ENCODE measurements at regions not wholly inside any gene's neighbourhood (a gene's known extent, or its start where the extent isn't known, plus 50 kb on each side); places are given as distances from the start of the nearest gene placed in this dataset.

DNA sequence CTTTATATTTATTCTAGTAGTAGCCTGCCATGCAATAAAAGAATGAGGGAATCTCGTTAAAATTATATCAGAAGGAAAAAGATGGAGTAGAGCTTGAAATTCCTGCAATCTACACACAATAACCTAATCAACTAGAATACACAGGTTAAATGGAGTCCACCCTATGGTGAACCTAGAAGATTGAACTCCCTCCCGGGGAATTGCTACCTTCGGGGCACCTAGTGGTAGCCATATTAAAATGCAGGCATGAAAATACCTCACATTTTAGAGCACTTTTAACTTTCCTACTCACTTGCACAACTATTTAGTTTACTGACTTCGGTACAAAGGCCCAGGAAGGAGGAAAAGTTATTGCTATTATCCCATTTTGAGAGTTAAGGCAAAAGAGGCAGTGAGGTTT lies 174.5 kb downstream of the SS18 start:
- no peak overlapping the region for H3K9ac ChIP-seq (ENCODE audit: low read length)
- no peaks in the 10 kb centered on the region for H3K4me1 ChIP-seq (ENCODE audit: insufficient read depth, low read length)
- no peaks in the 10 kb centered on the region for H4K20me1 ChIP-seq (ENCODE audit: low read length)
- H3K79me2 ChIP-seq (ENCODE audit: low read length), result no peaks in the 10 kb centered on the region
- H3K4me3 ChIP-seq (ENCODE audit: low read length), result no peak overlapping the region
- no peaks in the 10 kb centered on the region for H3F3A ChIP-seq (ENCODE audit: low read length, unreplicated experiment)
- ChIA-PET POLR2A (ENCODE audit: unreplicated experiment) (no interaction called here), CTCF (no interaction called here)
- H3K27me3 ChIP-seq (ENCODE audit: low read length), result peaks cover 61% of the 10 kb centered on the region
- no peak overlapping the region for H3K4me2 ChIP-seq (ENCODE audit: low read length)
- no peak for TF ChIP-seq EZH2 (IDR thresholded peaks at IDR 0.05; ENCODE audit: low read length, unreplicated experiment)
- no peak for TF ChIP-seq EZH2phosphoT487 (IDR thresholded peaks at IDR 0.05; ENCODE audit: borderline replicate concordance, low read length)
- TF ChIP-seq, protein P1, sequence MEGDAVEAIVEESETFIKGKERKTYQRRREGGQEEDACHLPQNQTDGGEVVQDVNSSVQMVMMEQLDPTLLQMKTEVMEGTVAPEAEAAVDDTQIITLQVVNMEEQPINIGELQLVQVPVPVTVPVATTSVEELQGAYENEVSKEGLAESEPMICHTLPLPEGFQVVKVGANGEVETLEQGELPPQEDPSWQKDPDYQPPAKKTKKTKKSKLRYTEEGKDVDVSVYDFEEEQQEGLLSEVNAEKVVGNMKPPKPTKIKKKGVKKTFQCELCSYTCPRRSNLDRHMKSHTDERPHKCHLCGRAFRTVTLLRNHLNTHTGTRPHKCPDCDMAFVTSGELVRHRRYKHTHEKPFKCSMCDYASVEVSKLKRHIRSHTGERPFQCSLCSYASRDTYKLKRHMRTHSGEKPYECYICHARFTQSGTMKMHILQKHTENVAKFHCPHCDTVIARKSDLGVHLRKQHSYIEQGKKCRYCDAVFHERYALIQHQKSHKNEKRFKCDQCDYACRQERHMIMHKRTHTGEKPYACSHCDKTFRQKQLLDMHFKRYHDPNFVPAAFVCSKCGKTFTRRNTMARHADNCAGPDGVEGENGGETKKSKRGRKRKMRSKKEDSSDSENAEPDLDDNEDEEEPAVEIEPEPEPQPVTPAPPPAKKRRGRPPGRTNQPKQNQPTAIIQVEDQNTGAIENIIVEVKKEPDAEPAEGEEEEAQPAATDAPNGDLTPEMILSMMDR (conservative IDR thresholded peaks at IDR 0.05; ENCODE audit: low read depth, low read length), result peak; percentile 40
- intact Hi-C loops (cut with micrococcal nuclease), result no loop called here
- no peak overlapping the region for H3K27ac ChIP-seq (ENCODE audit: low read length)
- H3K36me3 ChIP-seq (ENCODE audit: low read depth, low read length), result no peaks in the 10 kb centered on the region
- peak; percentile 5 for DNase-seq
- no peaks in the 10 kb centered on the region for H3K9me3 ChIP-seq (ENCODE audit: low read length)
- no TSS peak for BruUV-seq (replicated peaks)
- H3K9me2 ChIP-seq (replicated peaks; ENCODE audit: low read length), result no peaks in the 10 kb centered on the region
- no peak overlapping the region for H2AFZ ChIP-seq (ENCODE audit: low read length)
- ATAC-seq, result no peak

DNA sequence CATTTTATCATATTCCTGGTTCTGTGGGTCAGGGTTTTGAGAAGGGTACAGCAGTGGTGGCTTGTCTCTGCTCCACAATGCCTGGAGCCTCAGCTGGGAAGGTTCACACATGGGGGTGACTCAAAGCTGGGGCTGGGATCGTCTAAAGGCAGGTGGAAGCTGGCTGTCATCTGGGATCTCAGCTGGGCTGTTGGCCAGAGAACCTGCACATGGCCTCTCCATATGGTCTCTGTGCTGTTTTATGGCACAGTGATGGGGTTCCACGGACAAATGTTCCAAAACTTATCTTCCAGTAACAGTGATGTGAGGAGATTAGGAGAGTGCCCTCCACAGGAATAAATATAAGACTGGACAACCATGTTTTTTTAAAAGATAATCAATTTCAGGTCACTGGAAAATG lies 191.4 kb downstream of the SS18 start:
- no peak overlapping the region for H3K9ac ChIP-seq (ENCODE audit: low read length)
- intact Hi-C loops (cut with micrococcal nuclease), result no loop called here
- ATAC-seq, result no peak
- TF ChIP-seq EZH2phosphoT487 (IDR thresholded peaks at IDR 0.05; ENCODE audit: borderline replicate concordance, low read length) (no peak), EZH2 (IDR thresholded peaks at IDR 0.05; ENCODE audit: low read length, unreplicated experiment) (no peak)
- TF ChIP-seq, protein P1 (conservative IDR thresholded peaks at IDR 0.05; ENCODE audit: low read depth, low read length), result no peak
- ChIA-PET CTCF (no interaction called here), POLR2A (ENCODE audit: unreplicated experiment) (no interaction called here)
- no peak overlapping the region for H3K4me2 ChIP-seq (ENCODE audit: low read length)
- no TSS peak for BruUV-seq (replicated peaks)
- no peaks in the 10 kb centered on the region for H4K20me1 ChIP-seq (ENCODE audit: low read length)
- peaks cover 31% of the 10 kb centered on the region for H3K27me3 ChIP-seq (ENCODE audit: low read length)
- no peak overlapping the region for H2AFZ ChIP-seq (ENCODE audit: low read length)
- no peaks in the 10 kb centered on the region for H3K36me3 ChIP-seq (ENCODE audit: low read depth, low read length)
- H3F3A ChIP-seq (ENCODE audit: low read length, unreplicated experiment), result no peaks in the 10 kb centered on the region
- H3K79me2 ChIP-seq (ENCODE audit: low read length), result no peaks in the 10 kb centered on the region
- H3K4me3 ChIP-seq (ENCODE audit: low read length), result no peak overlapping the region
- H3K9me3 ChIP-seq (ENCODE audit: low read length), result no peaks in the 10 kb centered on the region
- DNase-seq, result no peak
- H3K4me1 ChIP-seq (ENCODE audit: insufficient read depth, low read length), result no peaks in the 10 kb centered on the region
- no peak overlapping the region for H3K27ac ChIP-seq (ENCODE audit: low read length)
- no peaks in the 10 kb centered on the region for H3K9me2 ChIP-seq (replicated peaks; ENCODE audit: low read length)

DNA sequence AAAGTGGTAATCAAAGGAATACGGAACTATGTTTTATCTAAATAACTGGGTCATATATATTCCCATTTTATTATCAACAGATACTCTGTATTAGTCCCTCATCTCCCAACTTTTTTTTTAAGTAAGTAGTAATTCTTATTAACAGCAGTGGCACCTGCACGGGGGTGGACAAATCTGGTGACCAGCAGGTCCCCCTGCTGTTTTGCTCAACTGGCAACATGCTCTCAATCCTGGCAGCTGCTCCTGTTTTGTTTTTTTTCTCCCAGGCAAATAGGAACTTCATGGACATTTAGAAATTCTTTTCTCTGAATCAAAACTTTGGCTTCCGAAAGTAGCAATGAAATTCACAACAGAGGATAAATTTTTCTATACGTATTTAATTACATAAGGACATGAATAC lies 193.5 kb downstream of the SS18 start:
- Histone ChIP-seq H3K27me3 (ENCODE audit: low read length) (peaks cover 51% of the 10 kb centered on the region), H4K20me1 (ENCODE audit: low read length) (no peaks in the 10 kb centered on the region), H3K4me2 (ENCODE audit: low read length) (no peak overlapping the region), H3K4me3 (ENCODE audit: low read length) (no peak overlapping the region), H3K9me3 (ENCODE audit: low read length) (no peaks in the 10 kb centered on the region), H3F3A (ENCODE audit: low read length, unreplicated experiment) (no peaks in the 10 kb centered on the region), H3K27ac (ENCODE audit: low read length) (no peak overlapping the region), H3K9ac (ENCODE audit: low read length) (no peak overlapping the region), H3K79me2 (ENCODE audit: low read length) (no peaks in the 10 kb centered on the region), H3K9me2 (replicated peaks; ENCODE audit: low read length) (no peaks in the 10 kb centered on the region), H3K36me3 (ENCODE audit: low read depth, low read length) (no peaks in the 10 kb centered on the region), H3K4me1 (ENCODE audit: insufficient read depth, low read length) (no peaks in the 10 kb centered on the region), H2AFZ (ENCODE audit: low read length) (no peak overlapping the region)
- BruUV-seq (replicated peaks), result no TSS peak
- ChIA-PET CTCF (interaction anchor here (0.7 kb wide), 1 partner anchor 1295 kb away, joined by 3 read pairs; no protein-coding TSS in a partner anchor), POLR2A (ENCODE audit: unreplicated experiment) (no interaction called here)
- TF ChIP-seq EZH2phosphoT487 (IDR thresholded peaks at IDR 0.05; ENCODE audit: borderline replicate concordance, low read length), result no peak
- TF ChIP-seq EZH2 (IDR thresholded peaks at IDR 0.05; ENCODE audit: low read length, unreplicated experiment), result no peak
- TF ChIP-seq, protein P1 (conservative IDR thresholded peaks at IDR 0.05; ENCODE audit: low read depth, low read length), result no peak
- ATAC-seq (no peak), DNase-seq (no peak)
- intact Hi-C loops (cut with micrococcal nuclease), result no loop called here
